ENCODE measurements at regions not wholly inside any gene's neighbourhood (a gene's known extent, or its start where the extent isn't known, plus 50 kb on each side); places are given as distances from the start of the nearest gene placed in this dataset.
"Not testable (repeated sequence)": the region's sequence is repeated elsewhere in the genome, so short reads cannot be mapped to it uniquely, and the experiment has no call there.

DNA sequence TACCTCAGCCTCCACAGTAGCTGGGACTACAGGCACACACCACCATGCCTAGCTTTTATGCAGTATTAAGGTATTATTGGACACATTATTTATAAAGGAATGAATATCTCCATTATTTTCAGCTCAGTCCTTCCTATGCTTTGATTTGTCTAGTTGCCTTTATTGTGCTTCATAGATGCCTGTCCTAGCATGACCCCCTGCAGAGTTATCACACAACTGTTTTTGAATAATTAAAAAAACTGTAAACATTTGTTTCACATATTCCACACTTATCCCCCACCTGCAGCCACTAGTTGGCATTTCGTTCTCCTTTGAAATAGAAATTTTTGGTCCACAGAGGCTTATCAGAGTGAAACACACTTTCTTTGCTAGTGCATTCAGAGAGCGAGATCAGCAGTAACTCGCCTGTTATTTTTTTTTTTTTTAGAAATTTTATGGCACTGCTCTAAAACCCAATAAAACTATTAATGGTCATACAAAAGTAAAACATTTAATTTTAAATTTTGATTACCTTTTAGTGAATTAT, 151.8 kb upstream of the RASA1 start:
- DNase-seq, result no peak

DNA sequence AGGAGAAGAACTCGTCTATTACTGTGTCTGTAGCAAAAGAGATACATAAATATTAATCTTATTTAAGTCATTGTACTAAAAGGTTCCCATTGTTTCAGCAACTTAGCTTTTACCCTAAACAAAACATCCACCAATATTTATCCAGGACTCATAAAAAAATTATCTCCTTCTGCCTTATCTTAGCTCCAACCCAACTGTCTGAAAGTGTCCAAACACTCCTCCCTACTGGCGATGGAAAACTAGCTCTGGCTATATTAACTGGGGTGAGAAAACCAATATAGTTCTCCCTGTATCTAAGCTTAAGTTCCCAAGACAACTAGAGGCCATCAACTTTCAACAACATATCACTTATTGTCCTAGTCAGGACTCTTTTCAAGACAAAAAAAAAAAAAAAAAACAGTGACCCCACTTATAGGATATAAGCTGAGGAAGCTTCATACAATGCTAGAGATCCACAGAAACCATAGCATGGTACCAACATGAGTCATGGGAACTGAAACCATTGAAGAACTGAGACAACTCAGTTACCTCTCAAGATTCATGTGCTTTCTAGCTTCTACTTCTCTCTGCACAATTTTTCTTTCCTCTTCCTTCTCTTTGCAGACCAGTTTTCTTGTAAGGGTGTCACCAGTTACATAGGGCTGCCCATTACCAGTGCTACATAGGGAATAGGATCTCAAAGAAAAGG, 150.7 kb upstream of the RASA1 start:
- peak; percentile 35 for DNase-seq

DNA sequence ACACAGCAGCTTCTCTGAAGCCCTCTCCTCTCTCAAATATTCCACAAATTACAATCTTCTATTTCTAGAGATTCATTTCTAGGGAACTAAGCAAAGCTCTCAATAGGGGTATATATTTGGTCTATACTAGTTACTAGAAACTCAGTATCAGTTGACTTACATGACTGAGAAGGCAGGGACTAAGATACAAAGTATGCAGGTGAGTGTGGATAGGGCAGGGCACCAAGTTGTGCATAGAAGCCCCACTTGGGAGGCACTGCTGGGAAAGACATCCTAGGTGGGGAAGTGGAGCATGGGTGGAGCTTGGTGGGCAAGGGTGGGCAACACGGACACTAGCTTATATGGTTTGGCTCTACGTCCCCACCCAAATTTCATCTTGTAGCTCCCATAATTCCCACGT, 148.1 kb upstream of the RASA1 start:
- no peak for DNase-seq

DNA sequence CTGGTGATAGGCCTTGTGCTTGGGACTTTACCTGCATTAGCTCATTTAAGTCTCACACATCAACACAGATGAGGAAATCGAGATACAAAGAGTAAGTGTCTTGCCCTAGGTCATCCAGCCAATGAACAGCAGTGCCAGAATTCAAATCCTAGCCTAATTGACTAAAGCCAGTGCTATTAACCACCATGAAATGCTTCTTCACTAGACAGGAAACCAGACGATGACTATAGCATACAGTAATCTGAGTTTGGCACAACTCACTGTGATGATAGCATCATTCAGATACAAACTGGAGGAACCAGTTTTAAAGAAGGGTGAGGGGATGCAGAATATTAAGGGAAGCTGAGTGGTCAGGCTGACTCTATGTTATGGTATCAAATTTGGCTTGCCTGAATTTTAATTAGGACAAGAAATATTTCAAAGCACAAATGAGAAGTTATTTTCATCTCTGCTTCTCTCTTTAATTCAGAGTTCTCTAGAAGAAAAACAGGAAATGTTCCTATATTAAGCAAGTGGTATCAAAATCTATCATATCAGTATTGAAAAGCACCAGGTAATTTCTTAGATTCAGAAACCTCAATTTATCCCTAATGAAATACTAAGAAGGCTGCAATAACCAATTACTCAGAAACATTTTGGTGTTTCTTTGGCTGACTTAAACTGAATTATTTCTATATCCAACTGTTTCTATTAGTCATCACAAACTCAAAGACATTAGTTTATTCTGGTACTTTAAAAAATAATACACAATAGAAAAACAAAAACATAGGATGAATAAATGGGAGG, 147.0 kb upstream of the RASA1 start:
- peak; percentile 90 for DNase-seq

DNA sequence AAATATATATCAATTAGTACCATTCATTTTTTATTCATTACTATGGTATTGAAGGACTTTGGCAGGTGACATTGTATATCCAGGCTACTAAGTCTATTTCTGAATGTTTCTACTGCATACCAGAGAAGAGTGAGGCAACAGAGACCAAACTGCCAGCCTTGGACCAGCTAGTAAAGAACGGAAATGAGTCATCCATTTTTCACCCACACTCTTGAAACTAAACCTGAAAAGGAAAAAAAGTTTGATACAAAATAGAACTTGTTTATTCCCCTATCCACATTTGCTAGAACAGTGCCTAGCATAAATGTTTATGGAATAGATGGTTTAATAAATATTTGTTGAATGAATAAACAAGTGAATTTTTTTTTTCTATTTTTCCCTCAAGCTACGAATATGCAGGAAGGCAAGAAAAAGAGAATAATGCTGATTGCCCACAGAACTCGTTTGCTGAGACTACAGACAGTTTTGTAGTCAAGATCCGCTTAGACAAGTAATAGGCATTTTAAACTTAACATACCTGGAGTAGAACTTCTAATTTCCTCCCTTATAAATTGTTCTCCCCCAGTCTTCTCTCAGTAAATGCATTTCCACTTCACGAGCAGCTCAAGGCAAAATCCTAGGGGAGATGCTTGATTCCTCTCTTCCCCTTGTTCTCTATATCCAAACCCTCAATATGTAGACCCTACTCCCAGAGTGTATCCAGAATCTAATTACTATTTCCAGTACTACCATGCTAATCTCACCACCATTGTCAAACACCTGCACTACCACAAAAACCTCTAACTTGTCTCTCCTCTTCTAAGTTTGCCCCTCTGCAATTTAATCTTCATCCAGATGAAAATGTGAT, 146.2 kb upstream of the RASA1 start:
- peak; percentile 89 for DNase-seq

DNA sequence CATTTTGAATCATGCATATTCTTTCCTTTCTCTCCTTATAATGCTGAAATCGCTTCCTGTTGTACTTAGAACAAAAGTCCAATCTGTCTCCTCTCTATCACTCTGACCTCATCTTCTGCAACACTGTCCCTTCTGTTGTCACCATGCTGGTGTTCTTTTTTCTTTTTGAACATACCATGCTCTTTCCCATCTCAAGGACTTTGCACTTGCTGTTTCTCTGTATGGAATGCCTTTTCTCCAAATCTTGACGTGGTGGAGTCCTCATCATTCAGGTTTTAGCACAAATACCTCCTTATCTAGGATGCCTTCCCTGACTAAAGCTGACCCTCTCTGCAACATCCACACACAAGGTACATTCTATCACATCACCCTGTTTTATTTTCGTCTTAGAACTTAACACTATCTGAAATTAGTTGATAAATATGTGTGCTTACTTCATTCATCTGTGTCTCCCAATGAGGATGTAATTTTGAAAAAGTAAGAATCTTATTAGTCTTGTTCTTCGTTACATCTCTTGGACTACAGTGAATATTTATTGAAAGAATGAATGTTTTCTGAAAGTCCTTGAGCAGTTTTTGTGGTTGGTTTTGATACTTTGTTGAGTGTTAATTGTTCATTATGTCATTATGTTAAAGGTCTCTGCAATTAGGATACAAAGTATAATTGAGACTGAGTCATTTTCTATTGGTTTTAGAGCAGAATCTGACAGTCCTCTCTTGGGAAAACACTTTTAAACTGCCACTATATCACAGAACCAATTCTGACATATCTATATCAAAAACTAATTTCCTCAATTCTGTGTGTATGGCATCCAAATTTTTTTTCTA, 145.3 kb upstream of the RASA1 start:
- no peak for DNase-seq

DNA sequence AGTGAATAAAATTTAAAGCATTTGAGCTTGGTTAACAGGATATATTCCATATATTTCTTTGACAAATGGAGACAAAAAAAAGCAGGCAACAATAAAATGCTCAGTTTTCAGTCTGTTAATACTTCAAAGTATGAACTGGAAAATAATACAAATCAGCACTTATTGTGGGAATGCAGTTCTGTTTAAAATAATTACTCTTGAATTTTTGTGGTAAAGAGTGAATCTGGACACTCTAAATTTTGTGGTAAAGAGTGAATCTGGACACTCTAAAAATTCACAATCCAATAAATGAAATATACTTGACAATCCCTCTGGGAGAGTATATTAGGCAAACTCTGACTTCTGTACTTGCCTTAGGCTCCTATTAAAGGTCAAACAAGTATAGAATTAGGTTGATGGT, 141.9 kb upstream of the RASA1 start:
- no peak for DNase-seq

DNA sequence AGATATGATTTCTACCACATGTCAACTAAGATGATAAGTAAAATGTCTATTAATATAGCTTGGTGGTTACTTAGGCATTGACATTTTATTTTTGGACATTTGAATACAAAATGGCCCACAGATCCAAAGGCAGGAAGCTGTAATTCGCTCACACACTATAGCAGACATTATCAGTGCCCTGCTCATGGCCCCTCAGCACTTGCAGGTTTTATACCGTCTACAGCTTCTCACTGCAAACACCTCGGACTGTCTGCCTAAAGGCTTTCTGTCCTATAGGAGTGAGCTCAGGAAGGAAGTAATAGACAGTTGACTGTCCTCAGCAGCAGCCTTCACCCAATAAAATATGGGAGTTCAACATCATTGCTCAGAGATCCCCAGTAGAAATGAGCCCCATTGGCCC, 140.8 kb upstream of the RASA1 start:
- no peak for DNase-seq

DNA sequence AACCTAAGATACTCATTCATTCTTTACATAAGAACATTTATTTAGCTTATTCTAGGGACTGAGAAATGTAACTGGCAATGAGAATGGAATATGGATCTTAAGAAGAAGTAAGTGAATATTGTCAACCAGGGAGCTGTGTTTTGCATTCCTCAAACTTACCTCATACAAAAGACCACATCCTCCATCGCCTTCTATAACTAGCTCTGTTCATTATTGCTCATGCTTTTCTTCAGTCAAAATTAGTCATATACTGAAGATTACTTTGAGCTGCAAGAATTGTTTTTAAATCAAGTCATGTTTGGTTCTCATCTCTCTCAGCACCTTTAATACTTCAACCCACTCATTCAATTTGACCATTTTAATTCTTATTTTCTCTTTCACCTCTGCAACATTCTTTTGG, 140.3 kb upstream of the RASA1 start:
- DNase-seq, result peak; percentile 66

DNA sequence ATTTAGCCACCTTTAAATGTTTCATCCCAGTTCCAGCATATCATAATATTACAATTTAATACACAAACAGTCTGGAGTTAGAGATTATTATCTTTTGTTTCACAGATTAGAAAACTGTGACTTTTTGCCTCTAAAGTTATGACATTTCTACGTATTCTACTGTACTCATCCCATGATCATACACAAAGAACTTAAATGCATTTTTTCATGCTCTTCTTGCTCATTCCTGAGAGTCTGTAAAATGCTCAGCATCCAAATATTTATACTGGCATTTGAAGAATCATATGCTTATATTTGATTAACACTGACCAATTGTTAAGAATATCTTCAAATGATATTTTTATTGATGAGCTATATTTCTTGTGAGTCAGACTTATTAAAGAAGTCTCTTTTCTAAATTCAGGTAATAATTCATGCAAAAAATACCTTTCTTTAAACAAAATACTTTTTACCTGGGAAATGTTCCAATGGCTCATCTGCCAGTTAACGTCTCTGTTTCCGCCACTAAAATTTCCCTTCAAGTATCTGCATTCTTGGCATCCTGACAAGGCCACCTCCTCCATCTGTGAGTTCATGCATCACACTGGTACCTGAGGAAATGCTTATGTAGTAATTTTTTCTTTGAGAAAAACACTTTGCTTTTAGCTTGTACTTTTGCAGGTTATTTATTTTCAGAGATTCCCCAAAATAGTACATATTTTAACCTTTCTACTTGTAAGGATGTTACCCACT, 139.6 kb upstream of the RASA1 start:
- no peak for DNase-seq

DNA sequence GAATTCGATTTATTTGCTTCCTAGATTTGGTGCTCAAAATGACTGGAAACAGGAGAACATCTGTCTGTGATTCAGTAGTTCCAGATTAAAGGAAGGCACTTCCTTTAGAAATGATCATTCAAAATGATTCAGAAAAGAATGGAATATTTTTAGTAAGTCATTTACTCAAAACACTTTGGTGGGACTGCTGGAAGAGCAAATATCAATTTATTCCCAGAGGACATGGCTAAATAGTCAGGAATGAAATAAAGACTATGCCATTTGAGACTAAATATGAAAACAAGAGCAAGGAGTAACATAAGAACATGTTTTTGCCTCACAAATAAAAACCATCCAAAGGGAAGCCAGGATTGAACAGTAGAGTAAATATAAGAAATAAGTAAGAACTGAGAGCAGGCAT, 138.6 kb upstream of the RASA1 start:
- DNase-seq, result no peak

DNA sequence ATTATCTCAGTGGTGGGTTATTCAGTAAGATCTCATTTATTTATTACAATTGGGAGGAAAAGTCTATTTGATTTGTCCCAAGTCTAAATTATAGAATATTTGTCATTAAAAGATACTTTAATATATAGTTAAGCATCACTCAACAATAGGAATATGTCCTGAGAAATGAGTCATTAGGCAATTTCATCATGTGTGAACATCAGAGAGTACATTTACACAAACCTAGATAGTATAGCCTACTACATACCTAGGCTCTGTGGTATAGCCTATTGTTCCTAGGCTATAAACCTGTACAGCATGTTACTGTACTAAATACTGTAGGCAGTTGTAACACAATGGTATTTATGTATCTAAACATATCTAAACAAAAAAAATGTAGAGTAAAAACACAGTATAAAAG, 135.0 kb upstream of the RASA1 start:
- DNase-seq, result no peak

DNA sequence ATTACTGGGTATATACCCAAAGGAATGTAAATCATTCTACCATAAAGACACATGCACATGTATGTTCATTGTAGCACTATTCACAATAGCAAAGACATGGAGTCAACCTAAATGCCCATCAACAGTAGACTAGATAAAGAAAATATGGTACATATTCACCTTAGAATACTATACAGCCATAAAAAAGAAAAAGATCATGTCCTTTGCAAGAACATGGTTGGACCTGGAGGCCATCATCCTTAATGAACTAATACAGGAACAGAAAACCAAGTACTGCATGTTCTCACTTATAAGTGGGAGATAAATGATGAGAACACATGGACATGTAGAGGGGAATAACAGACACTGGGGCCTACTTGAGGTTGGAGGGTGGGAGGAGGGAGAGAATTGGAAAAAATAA, 133.2 kb upstream of the RASA1 start:
- DNase-seq, result not testable (repeated sequence)

DNA sequence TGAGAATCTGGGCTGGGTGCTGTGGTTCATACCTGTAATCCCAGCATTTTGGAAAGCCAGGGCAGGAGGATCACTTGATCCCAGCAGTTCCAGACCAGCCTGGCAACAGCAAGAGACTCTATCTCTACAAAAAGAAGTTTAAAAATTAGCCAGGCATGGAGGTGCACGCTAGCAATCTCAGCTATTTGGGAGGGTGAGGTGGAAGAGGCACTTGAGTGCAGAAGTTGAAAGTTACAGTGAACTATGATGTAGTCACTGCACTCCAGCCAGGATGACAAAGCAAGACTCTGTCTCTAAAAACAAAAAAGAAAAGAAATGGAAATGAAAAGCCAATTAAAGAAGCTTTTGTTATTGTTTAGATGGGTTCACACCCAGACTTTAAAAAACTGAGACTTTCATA, 131.6 kb upstream of the RASA1 start:
- no peak for DNase-seq

DNA sequence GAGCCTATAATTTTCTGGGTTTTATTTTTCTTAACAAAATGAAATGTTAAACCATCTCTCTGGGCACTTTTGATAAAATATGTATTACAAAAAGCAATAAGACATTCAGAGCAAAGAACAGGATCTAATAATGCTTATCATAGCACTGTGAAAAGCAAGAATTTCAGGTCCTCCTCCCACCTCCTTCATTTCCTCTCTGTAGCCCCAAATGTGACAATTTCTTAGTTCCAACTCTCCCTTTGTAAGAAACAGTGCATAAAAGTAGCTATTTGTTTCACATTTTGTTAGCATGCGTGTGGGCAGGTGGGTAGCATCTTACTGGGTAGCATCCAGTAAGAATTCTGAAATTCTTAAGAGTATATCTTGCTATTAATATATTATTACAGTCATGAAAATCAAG, 130.9 kb upstream of the RASA1 start:
- DNase-seq, result no peak

DNA sequence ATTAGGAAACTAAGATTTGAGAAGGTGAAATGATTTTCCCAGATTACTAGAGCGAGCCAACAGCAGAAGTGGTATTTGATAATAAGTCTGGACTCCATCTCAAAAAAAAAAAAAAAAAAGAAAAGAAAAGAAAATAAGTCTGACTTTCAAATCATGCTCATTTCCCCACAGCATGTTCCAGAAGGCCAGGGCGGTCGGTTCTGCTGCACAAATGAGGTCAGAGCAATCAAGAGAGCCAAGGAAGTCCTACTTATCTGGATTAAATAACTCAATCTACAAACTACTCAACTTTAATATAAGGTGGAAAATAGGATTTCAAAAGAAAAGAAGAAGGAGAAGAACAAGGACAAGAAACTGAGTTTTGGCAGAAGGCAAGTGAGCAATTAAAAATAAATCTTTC, 130.4 kb upstream of the RASA1 start:
- DNase-seq, result no peak

DNA sequence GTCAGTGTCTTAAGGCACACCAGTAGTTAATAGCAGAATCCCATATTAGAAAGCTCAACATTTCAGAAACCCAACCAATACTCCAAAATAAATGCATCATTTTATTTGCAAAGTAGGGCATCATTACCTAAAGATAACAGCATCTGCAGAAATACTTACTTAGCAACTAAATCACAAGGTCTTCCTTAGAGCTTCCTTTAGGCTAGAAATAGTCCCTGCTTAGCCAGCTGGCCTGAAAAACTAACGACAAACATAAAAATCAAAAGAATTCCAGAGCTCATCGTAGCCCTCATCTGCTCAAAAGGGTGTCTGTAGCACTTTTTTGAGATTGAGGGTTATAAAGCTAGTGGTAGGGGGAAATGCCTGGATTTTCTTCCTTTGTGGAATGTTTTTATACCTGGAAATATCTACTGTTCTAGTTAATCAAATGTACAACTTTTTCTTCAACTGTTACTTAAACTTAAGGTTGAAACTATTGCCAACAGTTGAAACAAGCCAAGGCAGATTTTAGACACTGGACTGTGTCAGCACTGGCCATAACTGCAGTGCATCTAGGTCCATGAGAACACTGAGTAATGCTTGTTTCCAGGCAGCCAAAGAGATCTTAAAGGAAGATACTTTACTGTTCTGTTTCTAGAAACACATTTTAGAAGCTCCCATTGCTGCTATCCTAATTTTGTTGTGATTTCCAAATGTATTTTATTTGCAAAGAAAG, 129.4 kb upstream of the RASA1 start:
- no peak for DNase-seq

DNA sequence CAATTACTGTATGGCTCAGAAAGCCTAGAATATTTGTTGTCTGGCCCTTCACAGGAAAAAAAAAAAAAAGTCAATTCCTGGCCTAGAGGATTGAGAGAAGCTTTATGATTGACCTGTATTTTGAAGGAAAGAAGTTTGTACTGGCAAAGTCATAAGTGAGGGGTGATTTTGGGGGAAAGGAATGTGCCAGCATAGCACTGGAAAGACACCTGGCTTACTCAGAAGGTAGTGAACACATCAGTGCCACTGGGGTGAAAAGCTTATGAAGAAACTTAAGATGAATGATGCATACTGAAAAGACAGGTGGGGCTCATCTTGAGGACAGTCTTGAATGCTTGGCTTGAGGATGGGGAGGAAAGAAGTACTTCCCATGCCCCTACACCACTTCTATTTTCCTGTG, 127.9 kb upstream of the RASA1 start:
- no peak for DNase-seq

DNA sequence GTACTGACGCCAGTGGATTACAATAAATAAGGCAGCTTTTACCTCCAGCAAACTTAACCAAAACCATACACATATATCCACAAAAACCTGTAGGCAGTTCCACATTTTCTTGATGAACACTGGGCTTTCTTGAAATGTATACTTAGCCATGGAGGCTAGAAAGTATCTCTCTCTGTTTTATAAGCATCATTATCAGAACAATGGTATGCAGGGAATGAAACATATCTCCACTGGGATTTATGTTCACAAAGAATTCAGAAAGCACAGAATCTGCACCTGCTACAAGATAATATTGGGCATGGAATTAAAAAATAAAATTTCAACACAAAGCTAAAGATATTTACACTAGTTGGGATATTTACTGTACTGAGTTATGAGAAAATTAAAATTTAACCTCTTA, 126.1 kb upstream of the RASA1 start:
- DNase-seq, result peak; percentile 45

DNA sequence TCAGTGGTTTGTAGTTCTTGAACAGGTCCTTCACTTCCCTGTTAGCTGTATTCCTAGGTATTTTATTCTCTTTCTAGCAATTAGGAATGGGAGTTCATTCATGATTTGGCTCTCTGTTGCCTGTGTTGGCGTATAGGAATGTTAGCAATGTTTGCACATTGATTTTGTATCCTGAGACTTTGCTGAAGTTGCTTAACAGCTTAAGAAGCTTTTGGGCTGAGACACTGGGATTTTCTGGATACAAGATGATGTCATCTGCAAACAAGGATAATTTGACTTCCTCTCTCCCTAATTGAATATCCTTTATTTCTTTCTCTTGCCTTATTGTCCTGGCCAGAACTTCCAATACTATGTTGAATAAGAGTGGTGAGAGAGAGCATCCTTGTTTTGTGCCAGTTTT, 121.8 kb upstream of the RASA1 start:
- not testable (repeated sequence) for DNase-seq

DNA sequence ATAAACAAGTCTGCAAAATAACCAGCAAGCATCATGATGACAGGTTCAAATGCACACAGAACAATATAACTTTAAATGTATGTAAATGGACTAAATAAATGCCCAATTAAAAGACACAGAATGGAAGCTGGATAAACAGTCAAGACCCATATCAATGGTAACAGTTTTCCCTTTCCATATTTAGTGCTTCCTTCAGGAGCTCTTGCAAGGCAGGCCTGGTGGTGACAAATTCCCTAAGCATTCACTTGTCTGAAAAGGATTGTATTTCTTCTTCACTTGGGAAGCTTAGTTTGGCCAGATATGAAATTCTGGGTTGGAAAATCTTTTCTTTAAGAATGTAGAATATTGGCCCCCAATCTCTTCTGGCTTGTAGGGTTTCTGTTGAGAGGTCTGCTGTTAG, 120.2 kb upstream of the RASA1 start:
- no peak for DNase-seq

All from NCI-H226 (cell line).